Adrenal gland (tissue), 9 donors: ENCODE measurements at regions not wholly inside any gene's neighbourhood (a gene's known extent, or its start where the extent isn't known, plus 50 kb on each side); places are given as distances from the start of the nearest gene placed in this dataset.

Source experiments
- DNase-seq, 7 donors: peaks; one replicate each; pipeline ENCODE4 v3.0.0-alpha.2; 2019 to 2020
- H3K27ac ChIP-seq, 5 donors: fragments of 200-600 bp; sonication (generic) in 4 of 5; 1 replicate in 3 of 5; 2 replicates in 2 of 5; pipeline versions ENCODE4 v1.5.1 to v1.8.0; 2016 to 2020; ENCODE audit warnings: mild to moderate bottlenecking in 1 of 5
- H3K27me3 ChIP-seq: fragments of 200-600 bp; 2 replicates; pipeline ENCODE4 v1.8.0; 2021
- H3K36me3 ChIP-seq, 2 donors: fragments of 200-600 bp; replicated peaks in 1 of 2; 1 replicate in 1 of 2; 2 replicates in 1 of 2; pipeline versions ENCODE4 v1.5.1 to v1.8.0; 2018 to 2022
- H3K4me1 ChIP-seq, 2 donors: fragments of 200-600 bp; replicated peaks in 1 of 2; 1 replicate in 1 of 2; 2 replicates in 1 of 2; pipeline versions ENCODE4 v1.5.1 to v1.8.0; 2018 to 2021
- H3K4me3 ChIP-seq, 4 donors: fragments of 200-600 bp; sonication (generic) in 3 of 4; one replicate each; pipeline ENCODE4 v1.5.1; 2016 to 2018
- H3K9me3 ChIP-seq, 3 donors: fragments of 200-600 bp; sonication (generic) in 1 of 3; replicated peaks in 1 of 3; 1 replicate in 2 of 3; 2 replicates in 1 of 3; pipeline versions ENCODE4 v1.5.1 to v1.8.0; 2016 to 2021
- CTCF ChIP-seq, 6 experiments: fragments of 450-650 bp in 4 of 6; fragments of 200-600 bp in 2 of 6; sonication (generic) in 1 of 6; IDR thresholded peaks; 1 replicate in 5 of 6; 2 replicates in 1 of 6; pipeline versions ENCODE4 v1.5.1 to v1.8.0; 2016 to 2021; ENCODE audit warnings: antibody characterized with exemption in 6 of 6, mild to moderate bottlenecking in 2 of 6, moderate library complexity in 1 of 6
- POLR2A ChIP-seq, 2 donors: fragments of 450-650 bp; IDR thresholded peaks; one replicate each; pipeline ENCODE4 v1.6.1; 2017; ENCODE audit warnings: antibody characterized with exemption in 2 of 2, mild to moderate bottlenecking in 2 of 2, moderate library complexity in 1 of 2
- WGBS, 4 donors: extraction: QIAGEN DNeasy Blood & Tissue Kit in 2 of 4; methylation state at CpG; one replicate each; pipeline versions ENCODE4 v1.1.5 to v1.1.7; 2013 to 2017; 5-methylcytosine and 5-hydroxymethylcytosine counted together
- intact Hi-C, 2 donors: fragments of 100-400 bp; cut with DNase I; formaldehyde crosslinking; loops; one replicate each; pipeline versions ENCODE4 v1.14.1 to v1.15.0; 2022 to 2023
- donor health status: healthy with polysubstance abuse.
- donor health status: Bipolar disorder and iron deficiency.
- donor health status: DM: yes; HTN: yes; CAD: no.
- donor health status: DM: no; HTN: no; CAD: no.
- donor health status: DM: no; HTN: no; CAD: no.

GRCh38 chr4:56250776-56251175, 136.5 kb downstream of the AASDH start:
- 79 to 82% (median 80%) methylated on average over 2 of the region's 2 CpGs for WGBS, 4 donors
- DNase-seq: no peak
- Histone ChIP-seq H3K9me3 (no peaks in the 10 kb centered on the region), H3K4me1 (no peaks in the 10 kb centered on the region), H3K36me3 (no peaks in the 10 kb centered on the region), H3K4me3 (no peak overlapping the region), H3K27me3 (no peaks in the 10 kb centered on the region), H3K27ac (no peak overlapping the region)
- intact Hi-C loops: no loop called here
- TF ChIP-seq CTCF (IDR thresholded peaks at IDR 0.05) (no peak), POLR2A (IDR thresholded peaks at IDR 0.05) (no peak)

- no peaks in the 10 kb centered on the region for H3K9me3 ChIP-seq
Measured at GRCh38 chr4:56247646-56248045, 139.6 kb downstream of the AASDH start.

GRCh38 chr4:56246233-56246610, 141.1 kb downstream of the AASDH start:
- H3K4me3 ChIP-seq: no peak overlapping the region
- no peaks in the 10 kb centered on the region for H3K36me3 ChIP-seq
- WGBS, 4 donors: 75 to 86% (median 77%) methylated on average over 2 to 3 of the region's 3 CpGs
- H3K9me3 ChIP-seq: no peaks in the 10 kb centered on the region
- no peaks in the 10 kb centered on the region for H3K27me3 ChIP-seq
- intact Hi-C loops: no loop called here
- DNase-seq: no peak
- H3K27ac ChIP-seq: no peak overlapping the region
- TF ChIP-seq POLR2A (IDR thresholded peaks at IDR 0.05) (no peak), CTCF (IDR thresholded peaks at IDR 0.05) (no peak)
- H3K4me1 ChIP-seq: no peaks in the 10 kb centered on the region

More at GRCh38 chr4:56247646-56248045, 139.6 kb downstream of the AASDH start:
- H3K4me1 ChIP-seq: no peaks in the 10 kb centered on the region
- no peak overlapping the region for H3K4me3 ChIP-seq
- TF ChIP-seq CTCF (IDR thresholded peaks at IDR 0.05): no peak
- no peak for TF ChIP-seq POLR2A (IDR thresholded peaks at IDR 0.05)
- no peak overlapping the region for H3K27ac ChIP-seq
- intact Hi-C loops: no loop called here
- WGBS, 4 donors: 68 to 88% (median 76%) methylated on average over 7 of the region's 7 CpGs
- no peaks in the 10 kb centered on the region for H3K27me3 ChIP-seq
- no peaks in the 10 kb centered on the region for H3K36me3 ChIP-seq
- DNase-seq: no peak

- Histone ChIP-seq H3K27ac (no peak overlapping the region), H3K4me3 (no peak overlapping the region), H3K36me3 (no peaks in the 10 kb centered on the region), H3K9me3 (no peaks in the 10 kb centered on the region), H3K27me3 (no peaks in the 10 kb centered on the region), H3K4me1 (no peaks in the 10 kb centered on the region)
- DNase-seq: no peak
- intact Hi-C loops: no loop called here
- 50 to 54% (median 52%) methylated on average over 2 of the region's 2 CpGs for WGBS, 4 donors
- TF ChIP-seq POLR2A (IDR thresholded peaks at IDR 0.05): no peak
- TF ChIP-seq CTCF (IDR thresholded peaks at IDR 0.05): no peak
Measured at GRCh38 chr4:56245547-56246232, 141.6 kb downstream of the AASDH start.
